H1 (cell line): ENCODE measurements at regions not wholly inside any gene's neighbourhood (a gene's known extent, or its start where the extent isn't known, plus 50 kb on each side); places are given as distances from the start of the nearest gene placed in this dataset.

Experiments used
- BACH1 ChIP-seq: IDR thresholded peaks from 2 replicates; pipeline ENCODE4 v1.6.1; 2012; ENCODE audit warnings: low read length, improper control_type of control experiment
- BCL11A ChIP-seq, 2 experiments: IDR thresholded peaks; one replicate each; pipeline ENCODE4 v1.6.1; 2011; ENCODE audit warnings: low read depth in 2 of 2, low read length in 2 of 2, mild to moderate bottlenecking in 2 of 2
- CTCF ChIP-seq, 3 experiments: IDR thresholded peaks; 1 replicate in 2 of 3; 2 replicates in 1 of 3; pipeline versions ENCODE4 v1.5.1 to v1.6.1; 2011; ENCODE audit warnings: low read length in 3 of 3, mild to moderate bottlenecking in 3 of 3, inconsistent platforms in 2 of 3, low read depth in 1 of 3, moderate library complexity in 1 of 3; ENCODE audit not compliant: insufficient read depth in 1 of 3; ENCODE audit errors: control extremely low read depth in 1 of 3
- GABPA ChIP-seq: IDR thresholded peaks from 2 replicates; pipeline ENCODE4 v1.6.1; 2011; ENCODE audit warnings: mild to moderate bottlenecking, low read length, moderate library complexity, borderline replicate concordance; ENCODE audit not compliant: insufficient read depth
- HDAC2 ChIP-seq, 2 experiments: fragments of 300-600 bp in 1 of 2; sonication (generic) in 1 of 2; IDR thresholded peaks; 2 replicates each; pipeline ENCODE4 v1.6.1; 2011 to 2012; ENCODE audit warnings: low read depth in 2 of 2, low read length in 2 of 2, mild to moderate bottlenecking in 2 of 2, moderate library complexity in 2 of 2, borderline replicate concordance in 1 of 2, inconsistent platforms in 1 of 2
- JUND ChIP-seq: IDR thresholded peaks from 2 replicates; pipeline ENCODE4 v1.6.1; 2011; ENCODE audit warnings: mild to moderate bottlenecking, improper control_type of control experiment, low read length
- MAFK ChIP-seq: IDR thresholded peaks from 2 replicates; pipeline ENCODE4 v1.6.1; 2012; ENCODE audit warnings: low read depth, mild to moderate bottlenecking, improper control_type of control experiment, low read length
- SP4 ChIP-seq: IDR thresholded peaks from 2 replicates; pipeline ENCODE4 v1.6.1; 2012; ENCODE audit warnings: low read length, inconsistent platforms

GRCh38 chr7:137127806-137128205 is 215.7 kb downstream of the PTN start:
- no peak for TF ChIP-seq SP4
- no peak for TF ChIP-seq BACH1
- TF ChIP-seq CTCF (IDR thresholded peaks at IDR 0.05; ENCODE audit: control extremely low read depth in 1 of 3, insufficient read depth in 1 of 3, low read depth in 1 of 3, low read length in 3 of 3): no peak
- TF ChIP-seq MAFK: no peak
- TF ChIP-seq GABPA: no peak
- TF ChIP-seq BCL11A (IDR thresholded peaks at IDR 0.05; ENCODE audit: low read depth in 2 of 2, low read length in 2 of 2): no peak
- no peak for TF ChIP-seq JUND
- TF ChIP-seq HDAC2 (IDR thresholded peaks at IDR 0.05; ENCODE audit: borderline replicate concordance in 1 of 2, low read depth in 2 of 2, low read length in 2 of 2): no peak
